ENCODE measurements at regions not wholly inside any gene's neighbourhood (a gene's known extent, or its start where the extent isn't known, plus 50 kb on each side); places are given as distances from the start of the nearest gene placed in this dataset.

DNA sequence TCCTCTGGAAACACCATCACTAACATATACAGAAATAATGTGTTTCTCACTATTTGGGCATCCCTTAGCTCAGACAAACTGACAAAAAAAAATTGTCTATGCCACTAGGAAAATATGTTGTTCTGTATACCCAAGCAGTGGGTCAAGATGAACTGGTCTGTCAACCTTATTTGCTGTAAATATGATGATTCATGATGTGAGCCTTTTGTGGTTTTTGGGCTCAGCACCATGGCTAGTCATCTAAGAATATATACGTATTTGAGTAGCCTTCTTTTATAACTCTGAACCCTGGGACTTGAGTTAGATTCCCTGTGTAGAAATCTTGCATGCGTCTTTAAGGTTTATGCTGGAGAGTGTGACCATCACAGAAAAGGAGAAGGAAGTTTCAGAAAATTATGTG lies 841.6 kb downstream of the CDY2B start:
- Histone ChIP-seq H3K36me3 (no peaks in the 10 kb centered on the region), H3K9me3 (no peaks in the 10 kb centered on the region), H3K4me1 (no peaks in the 10 kb centered on the region), H3K4me3 (no peak overlapping the region), H3K27me3 (no peaks in the 10 kb centered on the region), H3K27ac (no peak overlapping the region)
- WGBS (ENCODE audit: insufficient coverage, low coverage, low lambda C conversion rate, missing lambda C conversion rate), result no CpG with 5 or more reads among the region's 2 CpGs
- DNase-seq, result no peak
- TF ChIP-seq, protein P1, sequence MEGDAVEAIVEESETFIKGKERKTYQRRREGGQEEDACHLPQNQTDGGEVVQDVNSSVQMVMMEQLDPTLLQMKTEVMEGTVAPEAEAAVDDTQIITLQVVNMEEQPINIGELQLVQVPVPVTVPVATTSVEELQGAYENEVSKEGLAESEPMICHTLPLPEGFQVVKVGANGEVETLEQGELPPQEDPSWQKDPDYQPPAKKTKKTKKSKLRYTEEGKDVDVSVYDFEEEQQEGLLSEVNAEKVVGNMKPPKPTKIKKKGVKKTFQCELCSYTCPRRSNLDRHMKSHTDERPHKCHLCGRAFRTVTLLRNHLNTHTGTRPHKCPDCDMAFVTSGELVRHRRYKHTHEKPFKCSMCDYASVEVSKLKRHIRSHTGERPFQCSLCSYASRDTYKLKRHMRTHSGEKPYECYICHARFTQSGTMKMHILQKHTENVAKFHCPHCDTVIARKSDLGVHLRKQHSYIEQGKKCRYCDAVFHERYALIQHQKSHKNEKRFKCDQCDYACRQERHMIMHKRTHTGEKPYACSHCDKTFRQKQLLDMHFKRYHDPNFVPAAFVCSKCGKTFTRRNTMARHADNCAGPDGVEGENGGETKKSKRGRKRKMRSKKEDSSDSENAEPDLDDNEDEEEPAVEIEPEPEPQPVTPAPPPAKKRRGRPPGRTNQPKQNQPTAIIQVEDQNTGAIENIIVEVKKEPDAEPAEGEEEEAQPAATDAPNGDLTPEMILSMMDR (IDR thresholded peaks at IDR 0.05), result no peak
- no peak for TF ChIP-seq POLR2A (IDR thresholded peaks at IDR 0.05)
- intact Hi-C loops (cut with DNase I), result no loop called here
- no peak for ATAC-seq

DNA sequence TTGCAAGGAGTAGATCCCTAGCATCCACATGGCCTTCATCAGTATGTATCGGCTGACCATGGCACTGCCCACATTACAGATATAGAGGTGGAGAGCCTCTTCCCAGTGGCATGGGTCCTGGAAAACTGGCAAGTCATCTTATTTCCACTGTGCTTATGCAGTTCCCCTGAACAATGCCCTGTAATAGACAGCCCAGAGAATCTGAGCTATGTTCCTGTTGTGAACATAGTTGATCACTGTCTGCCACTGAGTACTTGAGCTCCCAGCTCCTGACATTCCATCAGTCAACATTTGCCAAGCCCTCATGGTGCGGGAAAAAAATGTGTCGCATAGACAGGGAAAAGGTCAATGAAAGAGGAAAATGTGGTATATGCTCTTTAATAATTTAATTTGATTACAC lies 861.9 kb downstream of the CDY2B start:
- TF ChIP-seq POLR2A (IDR thresholded peaks at IDR 0.05), result no peak
- TF ChIP-seq, protein P1 (IDR thresholded peaks at IDR 0.05), result no peak
- Histone ChIP-seq H3K27me3 (no peaks in the 10 kb centered on the region), H3K27ac (no peak overlapping the region), H3K4me3 (no peak overlapping the region), H3K4me1 (no peaks in the 10 kb centered on the region), H3K36me3 (no peaks in the 10 kb centered on the region), H3K9me3 (no peaks in the 10 kb centered on the region)
- ATAC-seq (no peak), DNase-seq (no peak)
- intact Hi-C loops (cut with DNase I), result no loop called here
- whole genome bisulfite sequencing (ENCODE audit: insufficient coverage, low coverage, low lambda C conversion rate, missing lambda C conversion rate), result no CpG with 5 or more reads among the region's 3 CpGs

DNA sequence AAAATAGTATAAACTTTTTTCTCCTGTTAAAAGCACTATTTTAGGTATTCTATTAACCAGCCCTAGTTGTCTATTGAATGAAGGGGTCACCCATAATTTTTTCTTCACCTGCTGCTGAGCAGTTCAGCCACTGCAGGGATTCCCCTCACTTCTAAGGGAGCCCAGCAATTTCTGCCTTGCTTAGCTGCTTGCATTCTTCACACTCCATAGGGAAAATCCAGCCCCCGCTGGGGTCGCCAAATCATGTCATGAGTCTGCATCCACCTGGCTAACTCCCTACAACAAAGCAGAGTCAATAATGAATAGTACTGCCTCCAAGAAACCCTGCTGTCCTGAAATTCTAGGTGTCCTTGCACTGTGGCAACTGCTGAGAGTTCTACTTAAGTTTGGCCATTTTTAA lies 886.5 kb downstream of the CDY2B start:
- intact Hi-C loops (cut with DNase I), result no loop called here
- WGBS (ENCODE audit: insufficient coverage, low coverage, low lambda C conversion rate, missing lambda C conversion rate), result no CpG with 5 or more reads among the region's 2 CpGs
- Histone ChIP-seq H3K4me1 (no peaks in the 10 kb centered on the region), H3K27me3 (no peaks in the 10 kb centered on the region), H3K36me3 (no peaks in the 10 kb centered on the region), H3K4me3 (no peak overlapping the region), H3K9me3 (no peaks in the 10 kb centered on the region), H3K27ac (no peak overlapping the region)
- TF ChIP-seq POLR2A (IDR thresholded peaks at IDR 0.05), result no peak
- TF ChIP-seq, protein P1 (IDR thresholded peaks at IDR 0.05), result no peak
- ATAC-seq (no peak), DNase-seq (no peak)

DNA sequence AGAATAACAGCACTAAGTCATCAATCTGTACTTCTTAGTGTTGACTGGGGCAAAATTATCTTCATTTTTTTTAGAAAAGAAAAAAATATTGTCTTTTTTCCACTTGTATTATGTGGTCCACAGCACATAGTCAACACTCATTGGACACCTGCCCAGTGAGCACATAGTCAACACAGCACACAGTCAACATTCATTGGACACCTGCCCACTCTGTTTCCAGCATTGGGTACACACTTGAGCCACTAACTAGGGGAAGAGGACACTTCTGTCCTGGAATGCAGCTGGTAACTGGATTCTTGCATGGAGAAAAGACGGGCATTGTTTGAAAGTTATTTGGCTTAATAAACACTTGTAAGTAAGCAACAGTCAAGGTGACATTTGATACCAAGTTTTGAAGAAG lies 898.2 kb downstream of the CDY2B start:
- H3K9me3 ChIP-seq, result no peaks in the 10 kb centered on the region
- DNase-seq (peak in 1 of 3 donors; percentile 41), ATAC-seq (no peak)
- TF ChIP-seq, protein P1 (IDR thresholded peaks at IDR 0.05), result no peak
- no peak for TF ChIP-seq POLR2A (IDR thresholded peaks at IDR 0.05)
- no peaks in the 10 kb centered on the region for H3K4me1 ChIP-seq
- H3K4me3 ChIP-seq, result no peak overlapping the region
- WGBS (ENCODE audit: insufficient coverage, low coverage, low lambda C conversion rate, missing lambda C conversion rate), result no CpG with 5 or more reads among the region's 1 CpG
- no peaks in the 10 kb centered on the region for H3K27me3 ChIP-seq
- H3K36me3 ChIP-seq, result no peaks in the 10 kb centered on the region
- H3K27ac ChIP-seq, result no peak overlapping the region
- intact Hi-C loops (cut with DNase I), result no loop called here

DNA sequence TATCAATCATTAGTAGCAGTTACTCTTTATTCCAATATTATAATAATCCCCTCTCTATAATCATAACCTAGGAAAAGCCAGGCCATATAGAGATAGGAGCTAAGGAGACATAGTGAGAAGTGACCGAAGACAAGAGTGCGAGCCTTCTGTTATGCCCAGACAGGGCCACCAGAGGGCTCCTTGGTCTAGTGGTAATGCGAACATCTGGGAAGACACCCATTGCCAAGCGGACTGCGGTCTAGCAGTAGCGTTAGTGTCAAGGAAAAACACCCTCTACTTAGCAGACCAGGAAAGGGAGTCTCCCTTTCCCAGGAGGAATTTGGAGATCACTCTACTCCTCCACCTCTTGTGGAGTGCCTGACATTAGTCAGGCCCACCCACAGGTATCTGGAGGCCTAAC lies 920.9 kb downstream of the CDY2B start:
- TF ChIP-seq POLR2A (IDR thresholded peaks at IDR 0.05), result no peak
- TF ChIP-seq, protein P1 (IDR thresholded peaks at IDR 0.05), result no peak

More for the DNA sequence above, 920.9 kb downstream of the CDY2B start:
- Histone ChIP-seq H3K36me3 (no peaks in the 10 kb centered on the region), H3K9me3 (no peaks in the 10 kb centered on the region), H3K27ac (no peak overlapping the region), H3K4me1 (no peaks in the 10 kb centered on the region), H3K27me3 (no peaks in the 10 kb centered on the region), H3K4me3 (no peak overlapping the region)
- ATAC-seq, result no peak
- WGBS (ENCODE audit: insufficient coverage, low coverage, low lambda C conversion rate, missing lambda C conversion rate), result no CpG with 5 or more reads among the region's 6 CpGs
- DNase-seq, result no peak
- intact Hi-C loops (cut with DNase I), result no loop called here
